Endodermal cell (in vitro differentiated cells): ENCODE measurements at regions not wholly inside any gene's neighbourhood (a gene's known extent, or its start where the extent isn't known, plus 50 kb on each side); places are given as distances from the start of the nearest gene placed in this dataset.

Experiments used
- DNase-seq: peaks from one replicate; pipeline ENCODE4 v3.0.0-alpha.2; 2017
- H3K27ac ChIP-seq: 2 replicates; pipeline ENCODE4 v1.5.1; 2013; ENCODE audit warnings: mild to moderate bottlenecking, low read depth, low read length, moderate library complexity
- H3K27me3 ChIP-seq: 2 replicates; pipeline ENCODE4 v1.6.1; 2013; ENCODE audit warnings: mild to moderate bottlenecking, low read length, moderate library complexity; ENCODE audit not compliant: insufficient read depth, control insufficient read depth, poor library complexity, severe bottlenecking
- H3K36me3 ChIP-seq: 2 replicates; pipeline ENCODE4 v1.7.0; 2013; ENCODE audit warnings: mild to moderate bottlenecking, low read length, moderate library complexity; ENCODE audit not compliant: control insufficient read depth, insufficient read depth
- H3K4me1 ChIP-seq: one replicate; pipeline ENCODE4 v1.7.0; 2013; ENCODE audit warnings: low read length; ENCODE audit not compliant: control insufficient read depth, insufficient read depth
- H3K4me3 ChIP-seq: 2 replicates; pipeline ENCODE4 v1.5.1; 2013; ENCODE audit warnings: mild to moderate bottlenecking, low read length, moderate library complexity
- H3K9ac ChIP-seq: 2 replicates; pipeline ENCODE4 v1.6.1; 2013; ENCODE audit warnings: mild to moderate bottlenecking, low read length, moderate library complexity; ENCODE audit not compliant: poor library complexity, severe bottlenecking; ENCODE audit errors: extremely low read depth
- H3K9me3 ChIP-seq: 2 replicates; pipeline ENCODE4 v1.6.1; 2013; ENCODE audit warnings: mild to moderate bottlenecking, low read length, moderate library complexity; ENCODE audit not compliant: control insufficient read depth
- H3K27ac Mint-ChIP-seq: 2 replicates; pipeline ENCODE4 v1.8.0; 2020; ENCODE audit warnings: mixed read lengths
- H3K27me3 Mint-ChIP-seq: 2 replicates; pipeline ENCODE4 v1.8.0; 2021; ENCODE audit warnings: mild to moderate bottlenecking, mixed read lengths; ENCODE audit not compliant: insufficient read depth
- H3K36me3 Mint-ChIP-seq: 2 replicates; pipeline ENCODE4 v1.8.0; 2020; ENCODE audit warnings: low read depth, mixed read lengths
- H3K4me1 Mint-ChIP-seq: 2 replicates; pipeline ENCODE4 v1.8.0; 2020; ENCODE audit warnings: mixed read lengths
- H3K4me3 Mint-ChIP-seq: 2 replicates; pipeline ENCODE4 v1.8.0; 2020; ENCODE audit warnings: mild to moderate bottlenecking, moderate library complexity, mixed read lengths
- H3K9me3 Mint-ChIP-seq: 2 replicates; pipeline ENCODE4 v1.8.0; 2020; ENCODE audit warnings: mild to moderate bottlenecking, mixed read lengths
- CTCF ChIP-seq: fragments of 200-600 bp; sonication (generic); conservative IDR thresholded peaks from 2 replicates; pipeline ENCODE4 v1.5.0; 2021; ENCODE audit warnings: antibody characterized with exemption, mild to moderate bottlenecking
- WGBS, 2 experiments: methylation state at CpG; one replicate each; pipeline versions ENCODE4 v1.1.5 to v1.1.7; 2013; ENCODE audit warnings: missing lambda C conversion rate in 2 of 2, mixed read lengths in 1 of 2; ENCODE audit not compliant: insufficient coverage in 1 of 2, insufficient read length in 1 of 2; 5-methylcytosine and 5-hydroxymethylcytosine counted together

- no peak overlapping the region for H3K4me3 Mint-ChIP-seq
- whole genome bisulfite sequencing, 2 experiments = 88 to 92% methylated on average over 2 to 4 of the region's 4 CpGs
- no peak overlapping the region for H3K4me3 ChIP-seq
- no peaks in the 10 kb centered on the region for H3K36me3 ChIP-seq
- no peaks in the 10 kb centered on the region for H3K4me1 Mint-ChIP-seq
- no peaks in the 10 kb centered on the region for H3K4me1 ChIP-seq
- H3K27ac ChIP-seq = no peak overlapping the region
- no peaks in the 10 kb centered on the region for H3K36me3 Mint-ChIP-seq
- no peaks in the 10 kb centered on the region for H3K9me3 ChIP-seq
- no peak overlapping the region for H3K27ac Mint-ChIP-seq
- H3K9ac ChIP-seq = no peak overlapping the region
- H3K27me3 ChIP-seq = no peaks in the 10 kb centered on the region
- H3K27me3 Mint-ChIP-seq = no peaks in the 10 kb centered on the region
- no peak for TF ChIP-seq CTCF
- DNase-seq = no peak
- H3K9me3 Mint-ChIP-seq = peaks cover 18% of the 10 kb centered on the region
Observed at GRCh38 chr4:187046471-187046870, 322.8 kb upstream of the FAT1 start.

DNA sequence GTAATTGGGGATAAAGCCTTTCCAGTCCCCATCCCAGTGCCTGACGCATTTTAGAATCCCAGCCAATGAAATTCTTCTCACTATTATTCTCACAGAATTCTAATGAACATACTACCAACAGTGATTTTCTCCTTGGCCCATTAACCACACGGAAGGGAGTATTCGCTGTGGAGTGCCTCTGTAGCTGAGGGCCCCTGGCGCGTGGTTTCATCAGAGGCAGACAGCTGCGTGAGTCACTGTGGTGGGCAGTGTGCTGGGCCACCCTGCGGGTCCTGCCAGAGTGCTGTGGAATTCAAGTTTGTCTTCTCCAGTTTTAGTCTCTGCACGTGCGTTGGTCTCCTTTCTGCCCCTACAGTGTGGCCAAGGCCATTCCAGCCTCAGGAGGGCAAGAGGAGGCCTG, 335.4 kb upstream of the FAT1 start:
- Histone ChIP-seq H3K4me1 (no peaks in the 10 kb centered on the region), H3K27ac (no peak overlapping the region), H3K27me3 (no peaks in the 10 kb centered on the region), H3K9me3 (no peaks in the 10 kb centered on the region), H3K4me3 (no peak overlapping the region), H3K9ac (no peak overlapping the region), H3K36me3 (no peaks in the 10 kb centered on the region)
- Mint-ChIP-seq H3K4me1 (no peaks in the 10 kb centered on the region), H3K27ac (no peak overlapping the region), H3K4me3 (no peak overlapping the region), H3K9me3 (no peaks in the 10 kb centered on the region), H3K27me3 (no peaks in the 10 kb centered on the region), H3K36me3 (no peaks in the 10 kb centered on the region)
- 93 to 94% methylated on average over 8 to 9 of the region's 9 CpGs for WGBS, 2 experiments
- no peak for TF ChIP-seq CTCF
- no peak for DNase-seq

GRCh38 chr4:187059895-187060294, 336.2 kb upstream of the FAT1 start:
- no peaks in the 10 kb centered on the region for H3K4me1 ChIP-seq
- WGBS, 2 experiments = 56% methylated on average over 4 of the region's 4 CpGs; no CpG with 5 or more reads in 1 of the 2 experiments
- H3K9me3 Mint-ChIP-seq = no peaks in the 10 kb centered on the region
- H3K27me3 ChIP-seq = no peaks in the 10 kb centered on the region
- no peak overlapping the region for H3K4me3 Mint-ChIP-seq
- no peak overlapping the region for H3K27ac Mint-ChIP-seq
- no peak overlapping the region for H3K27ac ChIP-seq
- no peaks in the 10 kb centered on the region for H3K36me3 Mint-ChIP-seq
- no peak for DNase-seq
- no peaks in the 10 kb centered on the region for H3K27me3 Mint-ChIP-seq
- no peak overlapping the region for H3K4me3 ChIP-seq
- H3K4me1 Mint-ChIP-seq = no peaks in the 10 kb centered on the region
- H3K36me3 ChIP-seq = no peaks in the 10 kb centered on the region
- no peaks in the 10 kb centered on the region for H3K9me3 ChIP-seq
- no peak overlapping the region for H3K9ac ChIP-seq
- TF ChIP-seq CTCF = no peak
